ENCODE measurements at regions not wholly inside any gene's neighbourhood (a gene's known extent, or its start where the extent isn't known, plus 50 kb on each side); places are given as distances from the start of the nearest gene placed in this dataset.
A peak's percentile ranks its signal among the peaks of the same experiment; 100 is the strongest.

GRCh38 chr5:112660359-112660758 is 77.3 kb upstream of the APC start:
- no CpG with 5 or more reads among the region's 1 CpG for WGBS (ENCODE audit: extremely low coverage, insufficient coverage, insufficient read length)
- Histone ChIP-seq H2BK12ac (ENCODE audit: low read length) (no peak overlapping the region), H3K4me1 (ENCODE audit: control insufficient read depth in 1 of 2, insufficient read depth in 2 of 2, low read length in 2 of 2) (no peaks in the 10 kb centered on the region), H4K8ac (ENCODE audit: low read depth, low read length) (no peak overlapping the region), H2AFZ (ENCODE audit: insufficient read depth, low read length, poor library complexity) (no peak overlapping the region), H2BK5ac (ENCODE audit: low read depth, low read length, poor library complexity) (no peak overlapping the region), H2AK5ac (ENCODE audit: low read length) (no peak overlapping the region), H3K9me3 (ENCODE audit: insufficient read depth, low read depth, low read length) (no peaks in the 10 kb centered on the region), H2BK120ac (ENCODE audit: insufficient read depth, low read length, poor library complexity) (no peak overlapping the region), H3K4ac (ENCODE audit: low read depth, low read length) (no peak overlapping the region), H3K14ac (ENCODE audit: low read length) (no peak overlapping the region), H3K27ac (ENCODE audit: low read depth, low read length) (no peak overlapping the region), H3K36me3 (ENCODE audit: control insufficient read depth in 1 of 2, insufficient read depth in 2 of 2, low read length in 2 of 2) (no peaks in the 10 kb centered on the region), H3K4me2 (ENCODE audit: low read length) (no peak overlapping the region), H4K91ac (ENCODE audit: low read depth, low read length) (no peak overlapping the region), H3K18ac (ENCODE audit: low read length) (no peak overlapping the region), H3K79me2 (ENCODE audit: control insufficient read depth, insufficient read depth, low read length, poor library complexity) (no peaks in the 10 kb centered on the region), H3K23ac (ENCODE audit: low read length) (no peak overlapping the region), H3K4me3 (ENCODE audit: low read depth, low read length) (no peak overlapping the region), H4K12ac (ENCODE audit: low read depth, low read length) (no peak overlapping the region), H3K9ac (ENCODE audit: low read length) (no peak overlapping the region), H3K79me1 (ENCODE audit: low read length) (no peaks in the 10 kb centered on the region), H3K27me3 (ENCODE audit: insufficient read depth, low read length) (no peaks in the 10 kb centered on the region)
- DNase-seq = no peak

DNA sequence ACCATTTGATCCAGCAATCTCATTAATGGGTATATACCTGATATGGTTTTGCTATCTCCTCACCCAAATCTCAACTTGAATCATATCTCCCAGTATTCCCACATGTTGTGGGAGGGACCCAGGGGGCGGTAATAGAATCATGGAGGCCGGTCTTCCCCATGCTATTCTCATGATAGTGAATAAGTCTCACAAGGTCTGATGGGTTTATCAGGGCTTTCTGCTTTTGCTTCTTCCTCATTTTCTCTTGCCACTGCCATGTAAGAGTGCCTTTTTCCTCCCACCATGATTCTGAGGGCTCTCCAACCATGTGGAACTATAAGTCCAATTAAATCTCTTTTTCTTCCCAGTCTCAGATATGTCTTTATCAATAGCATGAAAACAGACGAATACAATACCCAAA is 74.5 kb upstream of the APC start:
- no peak overlapping the region for H3K4me3 ChIP-seq (ENCODE audit: low read depth, low read length)
- H2AFZ ChIP-seq (ENCODE audit: insufficient read depth, low read length, poor library complexity) = no peak overlapping the region
- H2BK5ac ChIP-seq (ENCODE audit: low read depth, low read length, poor library complexity) = no peak overlapping the region
- H3K18ac ChIP-seq (ENCODE audit: low read length) = no peak overlapping the region
- H3K79me2 ChIP-seq (ENCODE audit: control insufficient read depth, insufficient read depth, low read length, poor library complexity) = no peaks in the 10 kb centered on the region
- no peak overlapping the region for H3K27ac ChIP-seq (ENCODE audit: low read depth, low read length)
- no peaks in the 10 kb centered on the region for H3K36me3 ChIP-seq (ENCODE audit: control insufficient read depth in 1 of 2, insufficient read depth in 2 of 2, low read length in 2 of 2)
- no peaks in the 10 kb centered on the region for H3K4me1 ChIP-seq (ENCODE audit: control insufficient read depth in 1 of 2, insufficient read depth in 2 of 2, low read length in 2 of 2)
- no peak overlapping the region for H3K14ac ChIP-seq (ENCODE audit: low read length)
- H3K9me3 ChIP-seq (ENCODE audit: insufficient read depth, low read depth, low read length) = no peaks in the 10 kb centered on the region
- no CpG with 5 or more reads among the region's 3 CpGs for WGBS (ENCODE audit: extremely low coverage, insufficient coverage, insufficient read length)
- DNase-seq = no peak
- no peak overlapping the region for H2BK12ac ChIP-seq (ENCODE audit: low read length)
- H3K27me3 ChIP-seq (ENCODE audit: insufficient read depth, low read length) = no peaks in the 10 kb centered on the region
- H3K4ac ChIP-seq (ENCODE audit: low read depth, low read length) = no peak overlapping the region
- no peak overlapping the region for H3K23ac ChIP-seq (ENCODE audit: low read length)
- H2BK120ac ChIP-seq (ENCODE audit: insufficient read depth, low read length, poor library complexity) = no peak overlapping the region
- H3K4me2 ChIP-seq (ENCODE audit: low read length) = no peak overlapping the region
- H4K12ac ChIP-seq (ENCODE audit: low read depth, low read length) = no peak overlapping the region
- H4K8ac ChIP-seq (ENCODE audit: low read depth, low read length) = no peak overlapping the region
- no peak overlapping the region for H4K91ac ChIP-seq (ENCODE audit: low read depth, low read length)
- no peak overlapping the region for H3K9ac ChIP-seq (ENCODE audit: low read length)
- H3K79me1 ChIP-seq (ENCODE audit: low read length) = no peaks in the 10 kb centered on the region
- H2AK5ac ChIP-seq (ENCODE audit: low read length) = no peak overlapping the region

DNA sequence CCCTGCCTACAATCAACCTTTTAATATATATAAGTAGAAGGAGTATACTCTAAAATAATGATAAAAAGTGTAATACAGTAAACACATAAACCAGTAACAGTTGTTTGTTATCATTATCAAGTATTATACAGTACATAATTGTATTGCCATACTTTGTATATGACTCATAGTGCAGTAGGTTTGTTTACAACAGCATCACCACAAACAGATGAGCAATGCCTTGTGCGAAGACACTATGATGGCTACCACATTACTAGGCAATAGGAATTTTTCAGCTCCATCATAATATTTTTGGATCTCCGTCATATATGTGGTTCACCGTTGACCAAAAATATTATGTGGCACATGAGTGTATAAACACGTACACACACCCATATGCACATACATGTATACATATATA is 69.7 kb upstream of the APC start:
- no peak overlapping the region for H3K27ac ChIP-seq (ENCODE audit: low read depth, low read length)
- no peak overlapping the region for H2AFZ ChIP-seq (ENCODE audit: insufficient read depth, low read length, poor library complexity)
- no peak overlapping the region for H4K91ac ChIP-seq (ENCODE audit: low read depth, low read length)
- no peak overlapping the region for H2BK120ac ChIP-seq (ENCODE audit: insufficient read depth, low read length, poor library complexity)
- WGBS (ENCODE audit: extremely low coverage, insufficient coverage, insufficient read length) = no CpG with 5 or more reads among the region's 4 CpGs
- no peaks in the 10 kb centered on the region for H3K79me2 ChIP-seq (ENCODE audit: control insufficient read depth, insufficient read depth, low read length, poor library complexity)
- H3K4me2 ChIP-seq (ENCODE audit: low read length) = no peak overlapping the region
- no peak overlapping the region for H3K14ac ChIP-seq (ENCODE audit: low read length)
- H4K12ac ChIP-seq (ENCODE audit: low read depth, low read length) = no peak overlapping the region
- no peak overlapping the region for H4K8ac ChIP-seq (ENCODE audit: low read depth, low read length)
- H2BK5ac ChIP-seq (ENCODE audit: low read depth, low read length, poor library complexity) = no peak overlapping the region
- H3K79me1 ChIP-seq (ENCODE audit: low read length) = no peaks in the 10 kb centered on the region
- no peaks in the 10 kb centered on the region for H3K9me3 ChIP-seq (ENCODE audit: insufficient read depth, low read depth, low read length)
- H3K4me3 ChIP-seq (ENCODE audit: low read depth, low read length) = no peak overlapping the region
- DNase-seq = peak; percentile 56 to 80
- no peaks in the 10 kb centered on the region for H3K36me3 ChIP-seq (ENCODE audit: control insufficient read depth in 1 of 2, insufficient read depth in 2 of 2, low read length in 2 of 2)
- H3K9ac ChIP-seq (ENCODE audit: low read length) = no peak overlapping the region
- H3K4me1 ChIP-seq (ENCODE audit: control insufficient read depth in 1 of 2, insufficient read depth in 2 of 2, low read length in 2 of 2) = no peaks in the 10 kb centered on the region
- no peak overlapping the region for H3K4ac ChIP-seq (ENCODE audit: low read depth, low read length)
- H3K23ac ChIP-seq (ENCODE audit: low read length) = no peak overlapping the region
- no peak overlapping the region for H2BK12ac ChIP-seq (ENCODE audit: low read length)
- no peak overlapping the region for H3K18ac ChIP-seq (ENCODE audit: low read length)
- no peak overlapping the region for H2AK5ac ChIP-seq (ENCODE audit: low read length)
- no peaks in the 10 kb centered on the region for H3K27me3 ChIP-seq (ENCODE audit: insufficient read depth, low read length)

DNA sequence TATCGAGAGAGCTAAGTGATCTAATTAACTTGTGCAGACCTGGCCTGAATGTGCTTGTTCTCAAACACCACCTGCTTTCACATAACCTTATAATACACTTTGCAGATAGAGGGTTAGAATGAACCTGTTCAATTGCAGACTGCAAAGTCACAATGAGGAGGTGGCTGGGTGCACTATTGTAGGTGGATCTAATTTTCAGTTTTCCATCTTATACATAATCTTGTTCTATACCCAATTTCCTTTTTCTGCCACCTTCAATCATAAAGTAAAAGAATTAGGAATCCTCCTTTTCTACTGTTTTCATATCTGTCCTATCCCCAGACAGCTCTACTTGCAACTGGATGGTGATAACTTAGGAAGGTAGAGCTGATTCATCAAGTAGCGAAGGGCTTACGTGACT is 68.8 kb upstream of the APC start:
- no peak overlapping the region for H2BK5ac ChIP-seq (ENCODE audit: low read depth, low read length, poor library complexity)
- H4K12ac ChIP-seq (ENCODE audit: low read depth, low read length) = no peak overlapping the region
- H3K4me2 ChIP-seq (ENCODE audit: low read length) = no peak overlapping the region
- DNase-seq = no peak
- no peak overlapping the region for H2AK5ac ChIP-seq (ENCODE audit: low read length)
- H2AFZ ChIP-seq (ENCODE audit: insufficient read depth, low read length, poor library complexity) = no peak overlapping the region
- no peak overlapping the region for H3K4me3 ChIP-seq (ENCODE audit: low read depth, low read length)
- no peaks in the 10 kb centered on the region for H3K9me3 ChIP-seq (ENCODE audit: insufficient read depth, low read depth, low read length)
- no peak overlapping the region for H2BK12ac ChIP-seq (ENCODE audit: low read length)
- H3K36me3 ChIP-seq (ENCODE audit: control insufficient read depth in 1 of 2, insufficient read depth in 2 of 2, low read length in 2 of 2) = no peaks in the 10 kb centered on the region
- no peak overlapping the region for H3K18ac ChIP-seq (ENCODE audit: low read length)
- no peaks in the 10 kb centered on the region for H3K79me1 ChIP-seq (ENCODE audit: low read length)
- no CpG with 5 or more reads among the region's 3 CpGs for WGBS (ENCODE audit: extremely low coverage, insufficient coverage, insufficient read length)
- H3K14ac ChIP-seq (ENCODE audit: low read length) = no peak overlapping the region
- no peaks in the 10 kb centered on the region for H3K4me1 ChIP-seq (ENCODE audit: control insufficient read depth in 1 of 2, insufficient read depth in 2 of 2, low read length in 2 of 2)
- H4K91ac ChIP-seq (ENCODE audit: low read depth, low read length) = no peak overlapping the region
- H4K8ac ChIP-seq (ENCODE audit: low read depth, low read length) = no peak overlapping the region
- H2BK120ac ChIP-seq (ENCODE audit: insufficient read depth, low read length, poor library complexity) = no peak overlapping the region
- no peak overlapping the region for H3K23ac ChIP-seq (ENCODE audit: low read length)
- no peak overlapping the region for H3K27ac ChIP-seq (ENCODE audit: low read depth, low read length)
- no peak overlapping the region for H3K4ac ChIP-seq (ENCODE audit: low read depth, low read length)
- H3K27me3 ChIP-seq (ENCODE audit: insufficient read depth, low read length) = no peaks in the 10 kb centered on the region
- H3K79me2 ChIP-seq (ENCODE audit: control insufficient read depth, insufficient read depth, low read length, poor library complexity) = no peaks in the 10 kb centered on the region
- H3K9ac ChIP-seq (ENCODE audit: low read length) = no peak overlapping the region
